T follicular helper cell (primary cell): ENCODE measurements at regions not wholly inside any gene's neighbourhood (a gene's known extent, or its start where the extent isn't known, plus 50 kb on each side); places are given as distances from the start of the nearest gene placed in this dataset.
"Not testable (repeated sequence)": the region's sequence is repeated elsewhere in the genome, so short reads cannot be mapped to it uniquely, and the experiment has no call there.

ENCODE experiments used
- DNase-seq: peaks from one replicate; pipeline ENCODE4 v3.0.0-alpha.2; 2020; ENCODE audit warnings: low read depth

GRCh38 chr4:183816077-183816476 is 89.0 kb upstream of the STOX2 start:
- no peak for DNase-seq

GRCh38 chr4:183816882-183817509 is 88.1 kb upstream of the STOX2 start:
- DNase-seq = no peak

GRCh38 chr4:183818591-183818990 is 86.5 kb upstream of the STOX2 start:
- not testable (repeated sequence) for DNase-seq

GRCh38 chr4:183821076-183821853 is 83.8 kb upstream of the STOX2 start:
- no peak for DNase-seq

GRCh38 chr4:183823434-183823833 is 81.7 kb upstream of the STOX2 start:
- no peak for DNase-seq

GRCh38 chr4:183825346-183825745 is 79.8 kb upstream of the STOX2 start:
- no peak for DNase-seq

GRCh38 chr4:183826461-183826860 is 78.6 kb upstream of the STOX2 start:
- no peak for DNase-seq

- no peak for DNase-seq
These were observed 77.0 kb upstream of the STOX2 start for GRCh38 chr4:183828125-183828524.

- no peak for DNase-seq
These were observed 76.3 kb upstream of the STOX2 start for GRCh38 chr4:183828839-183829238.

GRCh38 chr4:183830438-183830985 is 74.6 kb upstream of the STOX2 start:
- no peak for DNase-seq

- no peak for DNase-seq
These were observed 74.1 kb upstream of the STOX2 start for GRCh38 chr4:183831026-183831446.

- DNase-seq = no peak
These were observed 73.4 kb upstream of the STOX2 start for GRCh38 chr4:183831683-183832082.

- DNase-seq = no peak
These were observed 72.2 kb upstream of the STOX2 start for GRCh38 chr4:183832776-183833450.

GRCh38 chr4:183834252-183834651 is 70.9 kb upstream of the STOX2 start:
- DNase-seq = no peak

- no peak for DNase-seq
These were observed 67.9 kb upstream of the STOX2 start for GRCh38 chr4:183837222-183837621.

GRCh38 chr4:183838987-183839712 is 66.0 kb upstream of the STOX2 start:
- DNase-seq = no peak

GRCh38 chr4:183840311-183840710 is 64.8 kb upstream of the STOX2 start:
- peak; percentile 38 for DNase-seq

- DNase-seq = no peak
These were observed 64.1 kb upstream of the STOX2 start for GRCh38 chr4:183841001-183841400.

GRCh38 chr4:183842129-183842528 is 63.0 kb upstream of the STOX2 start:
- no peak for DNase-seq

- DNase-seq = no peak
These were observed 61.8 kb upstream of the STOX2 start for GRCh38 chr4:183843248-183843671.

- DNase-seq = no peak
These were observed 58.2 kb upstream of the STOX2 start for GRCh38 chr4:183846951-183847350.

- no peak for DNase-seq
These were observed 56.3 kb upstream of the STOX2 start for GRCh38 chr4:183848805-183849204.
